NCI-H187 (cell line): ENCODE measurements at regions not wholly inside any gene's neighbourhood (a gene's known extent, or its start where the extent isn't known, plus 50 kb on each side); places are given as distances from the start of the nearest gene placed in this dataset.

Experiments used
- DNase-seq, 2 experiments: peaks; one replicate each; lab custom pipeline; 2025; lab: John Stamatoyannopoulos, UW

DNA sequence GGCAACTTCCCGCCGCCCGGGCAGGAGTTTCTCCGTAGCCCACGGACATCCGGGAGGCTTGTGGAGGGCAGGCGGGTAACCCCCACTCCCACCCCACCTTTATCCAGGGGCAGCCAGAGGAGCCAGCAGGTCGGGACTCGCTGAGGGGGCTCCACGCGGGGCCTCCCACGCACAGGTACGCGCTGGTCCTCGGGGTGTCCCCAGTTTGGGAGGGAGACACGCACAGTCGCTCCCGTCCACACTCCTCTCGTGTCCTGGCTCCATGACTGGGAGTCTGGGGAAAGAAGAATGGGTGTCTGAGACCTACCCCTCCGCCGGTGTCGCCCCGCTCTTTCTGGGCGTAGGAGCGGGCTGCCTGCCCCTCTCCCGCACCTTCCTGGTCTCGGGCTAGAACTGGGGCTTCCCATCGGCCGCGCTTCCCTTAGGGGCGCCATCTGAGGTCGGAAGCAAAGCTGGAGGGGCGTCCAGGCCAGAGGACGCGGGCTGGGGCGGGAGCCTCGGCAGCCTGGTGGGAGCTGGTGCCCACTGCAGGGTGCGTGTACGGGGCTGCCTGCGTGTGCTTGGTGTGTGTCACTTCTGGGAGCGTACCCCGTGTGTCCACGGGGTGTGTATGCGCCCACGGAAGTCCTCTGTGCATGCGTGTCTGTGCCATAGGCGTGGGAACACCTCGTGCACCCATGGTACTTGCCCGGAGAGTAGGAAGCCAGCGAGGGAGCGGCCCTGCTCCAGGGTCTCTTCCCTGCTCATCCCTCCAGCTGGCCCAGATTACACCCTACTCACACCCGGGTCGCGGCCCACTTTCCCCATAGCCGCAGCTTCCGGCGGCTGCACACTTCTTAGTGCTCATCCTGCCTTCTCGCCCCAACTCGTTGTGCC is 73.0 kb upstream of the LEP start:
- no peak for DNase-seq

DNA sequence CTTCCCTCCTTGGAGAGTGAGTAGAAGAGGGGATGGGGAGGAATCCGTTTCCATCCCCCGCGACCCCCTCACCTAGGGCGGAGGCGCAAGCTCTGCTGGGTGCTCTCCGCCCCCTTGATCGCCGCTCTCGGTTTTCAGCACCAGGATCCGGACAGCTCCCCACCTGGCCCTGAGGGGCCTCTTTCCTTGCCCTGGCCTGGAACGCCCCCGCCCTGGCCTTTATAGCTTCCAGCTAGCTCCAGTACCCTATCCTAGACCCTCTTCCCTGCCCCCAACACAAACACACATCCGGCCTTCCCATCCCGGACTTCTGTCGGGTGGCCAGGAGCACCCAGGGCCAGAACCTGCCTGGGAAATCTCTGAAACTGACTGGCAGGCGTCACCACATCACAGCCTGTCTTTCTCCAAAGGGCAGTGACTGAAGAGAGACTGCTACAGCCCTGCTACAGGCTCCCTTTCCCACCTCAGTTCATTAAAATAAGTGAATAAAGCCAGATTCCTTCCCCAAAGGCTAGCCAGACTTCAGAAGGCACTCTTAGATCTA is 72.3 kb upstream of the LEP start:
- no peak for DNase-seq

DNA sequence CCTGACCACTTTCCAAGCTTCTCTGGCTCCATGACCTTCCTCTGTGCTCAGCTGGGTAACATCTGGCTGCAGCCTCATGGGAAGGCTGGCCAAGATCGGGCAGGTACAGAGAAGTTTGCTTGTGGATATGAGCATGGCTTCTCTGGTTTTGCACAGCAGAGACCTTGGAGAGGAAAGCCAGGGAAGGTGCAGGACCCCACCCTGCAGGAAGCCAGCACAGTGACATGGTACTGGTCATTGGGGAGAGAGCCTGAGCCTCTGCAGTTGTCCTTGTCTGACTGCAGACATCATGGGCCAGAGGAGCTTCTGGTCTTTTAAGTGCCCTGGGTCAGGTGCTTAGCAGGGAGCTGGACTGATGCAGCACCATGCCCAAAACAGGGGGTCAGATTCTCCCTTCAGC is 70.6 kb upstream of the LEP start:
- DNase-seq = no peak

DNA sequence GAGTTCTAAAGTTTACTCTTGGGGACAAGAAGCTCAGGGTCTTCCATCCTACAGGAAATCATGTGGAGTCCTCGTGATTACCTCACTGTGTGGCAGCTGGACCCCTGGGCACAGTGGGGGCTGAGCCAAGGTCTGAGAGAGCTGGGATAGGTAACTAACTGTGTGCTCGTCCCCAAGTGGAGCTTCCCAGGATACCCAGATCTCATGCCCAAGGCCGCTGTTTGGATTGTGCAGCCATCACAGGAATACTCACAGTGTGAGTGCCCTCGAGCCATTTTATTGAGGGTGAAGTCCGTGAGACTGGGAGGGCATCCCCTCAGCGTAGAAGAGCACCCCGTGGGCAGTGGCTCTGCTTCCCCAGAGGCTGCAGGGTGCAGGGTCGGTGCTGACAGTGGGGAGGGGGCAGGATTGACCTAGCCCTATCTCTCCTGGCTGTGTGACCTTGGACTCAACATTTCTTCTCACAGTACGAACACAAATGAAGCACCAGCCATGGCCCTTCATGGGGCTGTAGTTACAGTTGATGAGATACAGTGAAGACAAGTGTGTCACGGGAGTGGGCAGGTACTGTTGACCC is 69.6 kb upstream of the LEP start:
- DNase-seq = no peak

DNA sequence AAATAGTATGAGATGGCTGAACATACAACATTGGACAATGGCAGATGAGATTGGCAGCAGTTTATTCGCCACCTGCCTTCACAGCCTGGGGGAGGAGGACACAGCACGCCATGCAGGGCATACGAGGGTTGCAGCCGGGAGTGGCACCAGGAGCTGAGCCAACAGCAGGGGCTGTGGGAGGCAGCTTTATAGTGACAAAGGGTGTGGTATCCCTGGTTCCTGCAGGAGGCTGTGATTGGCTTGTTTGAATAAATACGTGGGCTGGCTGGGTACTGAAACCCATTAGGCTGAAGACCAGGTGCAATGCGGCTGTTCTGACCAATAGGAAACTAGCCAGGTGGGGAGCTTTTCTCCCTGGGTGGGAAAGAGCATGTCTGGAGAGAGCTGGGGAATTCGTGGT is 68.9 kb upstream of the LEP start:
- no peak for DNase-seq

DNA sequence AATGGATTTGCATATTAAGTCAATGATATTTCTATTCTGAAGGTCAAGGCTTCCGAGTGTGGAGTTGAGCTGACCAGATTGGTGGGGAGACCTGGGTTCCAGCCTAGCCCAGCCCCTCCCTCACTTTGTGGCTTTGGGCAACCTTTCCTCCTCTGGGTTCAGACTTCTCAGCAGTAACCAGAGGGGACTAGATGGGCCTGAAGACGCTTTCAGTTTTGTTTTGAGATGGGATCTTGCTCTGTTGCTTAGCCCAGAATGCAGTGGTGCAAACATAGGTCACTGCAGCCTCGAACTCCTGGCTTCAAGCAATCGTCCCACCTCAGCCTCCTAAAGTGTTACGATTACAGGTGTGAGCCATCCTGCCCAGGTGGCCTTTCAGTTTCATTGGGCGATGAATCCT is 68.1 kb upstream of the LEP start:
- DNase-seq = no peak

DNA sequence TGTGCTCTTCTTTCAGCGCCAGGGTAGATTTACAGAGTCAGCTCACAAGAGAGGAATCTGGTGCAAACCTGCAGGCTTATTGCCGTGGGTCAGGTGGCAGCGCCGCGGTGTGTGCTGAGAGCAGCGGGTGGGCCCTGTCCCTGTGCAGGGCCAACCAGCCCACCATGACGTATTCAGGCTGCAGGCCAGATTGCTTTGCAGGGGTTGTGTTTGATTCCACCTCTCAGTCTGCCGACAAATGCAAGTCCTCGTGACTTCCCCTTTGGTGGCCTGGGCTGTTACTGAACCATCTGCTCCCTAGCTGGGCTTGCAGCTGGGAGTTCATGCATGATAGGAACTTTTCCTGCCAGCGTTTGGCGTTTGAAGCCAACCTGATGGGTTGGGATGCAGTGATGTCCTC is 66.7 kb upstream of the LEP start:
- DNase-seq = no peak

DNA sequence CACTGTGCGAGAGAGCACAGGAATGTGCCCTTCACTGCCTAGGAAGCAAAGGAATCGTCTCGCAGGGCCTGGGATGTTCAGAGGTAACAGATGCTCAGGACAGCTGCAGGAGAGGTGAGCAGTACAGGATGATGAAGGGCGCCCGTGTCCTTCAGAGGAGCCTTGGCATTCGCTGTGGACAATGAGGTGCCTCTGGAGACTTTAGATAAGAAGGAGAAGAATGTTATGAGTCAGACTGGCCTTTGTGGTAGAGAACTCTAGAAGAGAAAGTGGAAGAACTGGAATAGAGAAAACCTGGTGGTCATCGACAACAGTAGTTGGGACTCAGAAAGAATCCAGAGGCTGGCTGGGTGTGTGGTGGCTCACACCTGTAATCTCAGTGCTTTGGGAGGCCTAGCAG is 64.4 kb upstream of the LEP start:
- DNase-seq = no peak

DNA sequence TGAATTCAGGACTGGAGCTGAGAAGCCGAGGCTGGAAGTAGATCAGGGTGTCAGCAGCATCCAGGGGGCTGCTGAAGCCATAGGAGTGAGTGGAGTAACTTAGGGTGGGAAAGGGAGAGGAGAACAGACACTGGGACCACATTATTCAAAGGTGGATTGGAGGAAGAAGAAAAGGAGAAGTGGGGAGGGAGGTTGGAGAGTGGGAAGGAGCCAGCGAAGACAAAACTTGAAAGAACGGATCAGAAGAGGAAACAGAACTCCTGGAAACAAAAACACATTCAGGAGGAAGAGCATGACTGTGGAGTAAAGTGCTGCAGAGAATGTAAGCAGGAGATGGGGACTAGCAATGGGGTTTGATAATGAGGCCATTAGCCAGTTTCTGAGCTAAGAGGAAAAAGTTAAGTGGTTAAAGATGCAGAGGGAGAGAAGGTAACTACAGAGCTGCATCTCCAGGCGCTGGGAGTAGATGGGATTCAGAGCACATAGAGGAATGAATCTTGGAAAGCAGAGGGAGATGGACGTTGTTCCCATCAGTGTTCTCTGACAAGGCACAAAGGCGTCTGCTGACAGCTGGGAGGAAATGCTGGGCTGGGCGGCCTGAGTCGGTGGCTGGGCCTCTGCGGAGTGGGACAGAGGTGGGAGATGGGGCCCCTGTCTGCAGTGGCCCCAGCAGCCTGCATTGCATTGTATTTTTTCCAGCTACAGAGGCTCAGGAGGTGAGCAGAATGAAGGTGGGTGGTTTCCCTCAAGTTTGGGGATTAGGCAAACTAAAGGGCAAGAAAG is 63.1 kb upstream of the LEP start:
- no peak for DNase-seq

DNA sequence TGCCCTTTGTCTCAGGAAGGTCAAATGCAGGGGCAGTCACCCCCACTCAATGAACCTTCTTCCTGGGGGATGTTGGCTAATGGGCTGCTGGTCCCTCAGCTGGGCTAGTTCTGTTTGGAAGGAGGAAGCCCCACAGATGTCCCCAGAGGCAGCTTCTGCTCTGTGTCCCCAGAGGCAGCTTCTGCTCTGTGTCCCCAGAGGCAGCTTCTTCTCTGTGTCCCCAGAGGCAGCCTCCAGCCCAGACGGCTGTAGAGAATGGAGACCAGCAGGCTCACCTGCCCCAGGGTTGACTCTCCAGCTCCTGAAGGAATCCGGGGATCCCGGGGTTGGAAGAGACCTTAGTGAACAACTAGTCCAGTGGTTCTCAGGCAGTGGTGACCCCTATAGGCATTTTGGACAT is 62.5 kb upstream of the LEP start:
- DNase-seq = no peak

DNA sequence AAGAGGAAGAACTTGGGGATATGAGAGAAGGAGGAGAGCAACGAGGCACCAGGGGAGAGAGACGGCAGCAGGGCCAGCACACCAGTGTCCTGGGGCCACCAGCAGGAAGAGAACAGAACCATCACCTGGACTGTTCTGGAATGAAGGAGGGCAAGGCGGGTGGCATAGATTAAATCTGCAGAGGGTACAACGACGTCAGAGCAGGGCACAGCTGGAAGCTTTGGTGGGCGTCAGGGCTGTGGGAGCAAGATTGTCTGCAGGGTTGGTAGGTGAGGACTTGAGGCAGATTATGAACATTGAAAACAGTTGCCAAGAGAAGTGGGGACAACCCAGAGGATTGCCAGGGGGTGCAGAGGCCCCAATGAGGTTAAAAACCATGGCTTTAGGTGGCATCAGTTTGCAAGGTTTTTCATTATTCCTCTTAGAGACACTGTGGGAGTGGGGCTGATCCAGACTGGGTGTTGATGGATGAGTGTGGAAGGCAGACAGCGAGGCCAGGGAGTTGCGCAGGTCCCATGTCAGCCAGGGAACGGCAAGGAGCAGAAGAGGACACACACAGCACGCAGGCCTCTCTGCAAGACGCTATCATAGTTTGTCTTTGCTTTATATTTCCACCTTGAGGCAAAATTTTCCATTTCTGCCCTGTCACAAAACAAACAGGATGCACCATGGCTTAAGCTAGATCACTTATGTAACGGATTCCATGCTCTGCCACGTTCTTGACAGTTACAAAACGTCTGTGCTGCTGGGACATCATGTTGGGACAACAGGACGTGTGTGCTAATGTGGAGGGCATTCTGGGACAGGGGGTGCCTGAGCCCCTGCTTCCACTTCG is 52.5 kb upstream of the LEP start:
- no peak for DNase-seq

DNA sequence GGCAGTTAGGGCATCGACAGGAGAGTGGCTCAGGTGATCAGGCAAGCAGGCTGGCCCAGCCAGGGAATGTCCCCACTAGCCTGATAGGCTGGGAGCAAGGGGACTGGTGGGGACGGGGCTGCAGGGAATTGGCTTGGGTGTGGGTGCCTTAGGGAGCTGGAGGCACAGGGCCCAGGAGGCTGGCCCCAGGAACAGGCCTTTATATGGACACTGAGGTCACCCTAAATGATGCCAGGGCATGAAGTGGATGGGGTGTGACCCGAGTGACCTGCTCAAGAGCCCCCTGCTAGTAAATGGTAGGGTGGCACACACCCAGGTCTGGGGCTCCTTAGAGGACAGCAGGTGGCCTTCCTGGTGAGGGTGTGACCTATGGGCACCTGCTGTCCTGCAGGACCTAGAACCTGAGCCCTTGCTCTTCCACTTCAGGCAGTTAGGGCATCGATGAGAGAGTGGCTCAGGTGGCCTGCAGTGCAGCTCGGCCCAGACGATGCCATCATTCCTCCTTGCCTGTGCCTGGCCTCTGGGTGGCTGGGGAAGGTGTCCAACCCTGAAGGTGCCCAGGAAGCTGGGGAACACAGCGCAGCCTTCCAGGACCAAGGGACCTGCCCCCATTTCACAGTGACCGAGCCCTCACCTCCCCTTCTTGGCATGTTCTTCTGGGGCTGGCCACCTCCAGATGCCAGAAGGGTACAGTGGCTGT is 51.7 kb upstream of the LEP start:
- no peak for DNase-seq

DNA sequence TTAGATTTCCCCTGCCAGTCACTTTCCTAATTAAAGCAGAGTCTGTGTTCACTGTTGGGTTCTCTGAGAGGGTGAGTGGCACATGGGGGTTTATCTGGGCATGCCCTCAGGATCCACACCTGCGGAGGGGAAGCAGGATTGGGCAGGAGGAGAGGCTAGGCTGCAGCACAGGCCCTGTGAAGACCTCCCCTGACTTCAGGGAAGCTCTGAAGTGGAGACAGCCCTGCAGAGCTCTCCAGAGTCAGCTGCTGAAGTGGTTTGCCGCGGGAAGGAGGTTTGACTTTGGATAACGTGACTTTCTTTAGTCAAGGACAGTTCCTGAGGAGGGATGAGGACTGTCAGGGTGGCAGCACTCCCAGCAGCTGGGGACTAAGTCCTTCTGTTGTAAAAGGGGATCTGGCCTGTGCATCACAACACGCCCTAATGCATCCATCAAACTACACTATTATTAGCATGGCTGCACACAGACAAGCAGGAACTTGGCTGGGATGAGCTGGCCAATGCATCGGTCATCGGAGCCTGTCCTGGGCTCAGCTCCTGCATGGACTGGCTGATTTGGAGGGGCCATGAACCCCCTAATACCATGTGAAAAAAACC is 50.9 kb upstream of the LEP start:
- no peak for DNase-seq

DNA sequence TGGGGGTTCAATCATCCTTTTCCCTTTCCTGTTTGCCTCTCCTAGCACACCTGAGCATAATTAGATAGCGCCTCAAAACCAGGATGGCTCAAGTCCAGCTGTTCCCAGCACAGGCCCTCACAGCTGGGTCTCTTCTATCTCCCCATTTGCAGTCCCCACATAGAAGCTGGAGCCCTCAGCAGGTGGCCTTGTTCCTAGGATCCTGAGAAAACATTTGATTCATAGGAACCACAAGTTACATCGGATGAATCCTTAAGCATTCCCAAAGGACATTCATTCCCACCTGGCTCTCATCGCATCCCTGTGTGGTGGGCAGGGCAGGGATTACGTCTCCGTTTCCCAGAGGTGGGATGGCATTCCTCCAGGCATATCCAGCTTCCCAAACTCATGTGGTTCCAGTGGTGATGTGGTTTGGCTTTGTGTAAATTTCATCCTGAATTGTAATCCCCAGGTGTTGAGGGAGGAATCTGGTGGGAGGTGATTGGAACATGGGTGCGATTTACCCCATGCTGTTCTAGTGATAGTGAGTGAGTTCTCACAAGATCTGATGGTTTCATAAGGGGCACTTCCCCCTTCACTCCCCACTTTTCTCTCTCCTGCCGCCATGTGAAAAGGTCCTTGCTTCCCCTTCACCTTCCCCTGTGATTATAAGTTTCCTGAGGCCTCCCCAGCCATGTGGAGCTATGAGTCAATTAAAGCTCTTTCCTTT is 49.8 kb upstream of the LEP start:
- no peak for DNase-seq
